ENCODE measurements at regions not wholly inside any gene's neighbourhood (a gene's known extent, or its start where the extent isn't known, plus 50 kb on each side); places are given as distances from the start of the nearest gene placed in this dataset.

DNA sequence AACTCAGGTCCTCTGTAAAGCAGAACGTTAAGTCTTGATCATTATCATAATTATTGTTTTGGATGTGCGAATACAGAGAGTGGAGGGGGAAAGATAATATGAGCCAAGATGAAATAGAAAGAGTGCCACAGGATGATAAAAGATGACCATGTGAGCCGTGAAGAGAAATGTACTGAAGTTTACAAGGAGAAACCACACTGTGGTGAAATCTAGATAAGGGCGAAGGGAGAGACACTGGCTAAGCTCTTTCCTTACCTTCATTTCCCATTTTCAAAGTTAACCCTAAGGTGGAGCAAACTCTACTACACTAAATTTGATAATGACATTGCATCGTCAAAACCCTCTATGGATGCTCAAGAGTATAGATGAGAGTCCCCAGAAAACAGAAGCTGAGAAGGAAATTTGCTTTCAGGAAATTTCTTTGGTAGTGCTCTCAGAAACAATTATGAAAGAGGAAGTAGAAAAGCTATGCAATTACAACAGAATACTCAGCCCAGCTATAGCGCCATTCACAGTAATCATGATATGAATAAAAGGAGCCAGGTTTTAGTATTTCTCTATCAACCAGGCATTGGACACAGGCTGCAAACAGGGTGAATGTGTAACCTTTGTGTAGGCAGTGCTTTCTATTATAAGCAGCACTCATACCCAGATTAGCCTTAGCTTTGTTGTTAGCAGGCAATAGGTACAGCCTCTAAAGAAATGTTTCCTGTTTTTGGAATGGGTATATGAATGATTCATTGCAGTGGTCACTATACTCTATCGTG is 1080.7 kb downstream of the GRIK2 start:
- no peak for DNase-seq

DNA sequence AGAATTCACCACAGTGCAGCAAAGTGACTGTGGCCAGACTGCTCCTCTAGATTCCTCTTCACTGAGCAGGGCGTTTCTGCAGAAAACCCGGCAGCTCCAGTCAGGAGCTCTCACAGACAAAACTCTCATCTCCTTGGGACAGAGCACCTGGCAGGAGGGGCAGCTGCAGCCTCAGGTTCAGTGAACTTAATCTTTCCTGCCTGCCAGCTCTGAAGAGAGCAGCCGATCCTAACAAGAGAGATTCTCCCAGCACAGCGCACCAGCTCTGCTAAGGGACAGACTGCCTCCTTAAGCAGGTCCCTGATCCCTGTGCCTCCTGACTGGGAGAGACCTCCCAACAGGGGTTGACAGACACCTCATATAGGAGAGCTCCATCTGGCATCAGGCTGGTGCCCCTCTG is 1065.5 kb downstream of the GRIK2 start:
- DNase-seq, result no peak

DNA sequence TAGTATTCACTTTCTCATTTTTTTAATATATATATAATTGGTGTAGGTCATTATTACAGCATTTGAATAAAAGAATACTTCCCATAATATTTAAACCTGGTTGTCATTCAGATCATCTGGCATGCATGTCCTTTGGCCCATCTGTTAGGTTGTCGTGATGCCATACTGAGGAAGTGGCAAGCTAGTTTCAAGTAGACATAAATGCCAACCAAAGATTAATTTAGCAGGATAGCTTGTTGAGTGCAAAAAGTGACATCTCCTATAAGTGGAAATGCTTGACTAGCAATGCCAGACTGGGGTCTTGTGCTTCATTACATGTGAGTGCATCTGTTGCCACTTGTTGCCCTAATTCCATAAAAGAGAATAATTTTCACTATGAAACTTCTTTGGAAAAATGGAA is 1044.7 kb downstream of the GRIK2 start:
- no peak for DNase-seq

DNA sequence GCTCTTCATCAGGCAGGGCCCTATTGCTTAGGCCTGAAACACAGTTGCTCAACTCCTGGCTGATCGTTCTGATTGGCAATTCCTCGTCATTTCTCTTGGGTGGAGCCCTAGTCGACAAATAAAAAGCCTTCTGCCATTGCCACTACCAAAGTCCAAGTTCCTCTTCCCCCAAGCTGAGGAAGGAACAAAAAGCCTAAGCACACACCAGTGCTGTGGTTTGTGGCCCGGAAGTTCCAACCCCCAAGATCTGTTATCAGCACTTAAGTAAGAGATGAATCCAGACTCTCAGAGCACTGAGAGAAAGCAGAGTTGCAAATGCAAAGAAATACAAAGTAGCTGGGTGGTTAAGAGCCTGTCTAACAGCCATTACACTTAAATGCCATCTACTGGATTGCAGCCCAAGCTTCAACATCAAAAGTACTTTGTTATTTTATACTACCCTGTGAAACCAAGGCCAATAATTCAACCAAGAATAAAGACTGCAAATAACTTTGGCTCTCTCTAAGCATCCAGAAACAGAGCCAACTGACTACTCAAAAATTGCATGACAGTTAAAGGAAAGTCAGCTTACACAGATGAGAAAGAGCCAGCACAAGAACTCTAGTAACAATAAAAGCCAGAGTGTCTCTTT is 1024.0 kb downstream of the GRIK2 start:
- no peak for DNase-seq

DNA sequence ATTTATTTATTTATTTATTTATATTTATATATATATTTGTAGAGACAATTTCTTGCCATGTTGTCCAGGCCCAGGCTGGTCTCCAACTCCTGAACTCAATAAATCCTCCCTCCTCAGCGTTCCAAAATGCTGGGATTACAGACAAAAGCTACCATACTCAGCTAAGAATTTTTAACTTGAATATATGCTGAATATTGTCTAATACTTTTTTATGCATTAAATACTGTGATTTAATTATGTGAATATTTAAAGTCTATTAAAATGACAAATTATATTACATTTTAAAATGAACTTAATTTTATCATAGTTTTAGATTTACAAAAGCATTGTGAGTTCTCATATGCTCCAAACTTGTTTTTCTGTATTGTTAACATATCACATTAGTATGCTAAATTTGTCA is 1022.4 kb downstream of the GRIK2 start:
- no peak for DNase-seq

DNA sequence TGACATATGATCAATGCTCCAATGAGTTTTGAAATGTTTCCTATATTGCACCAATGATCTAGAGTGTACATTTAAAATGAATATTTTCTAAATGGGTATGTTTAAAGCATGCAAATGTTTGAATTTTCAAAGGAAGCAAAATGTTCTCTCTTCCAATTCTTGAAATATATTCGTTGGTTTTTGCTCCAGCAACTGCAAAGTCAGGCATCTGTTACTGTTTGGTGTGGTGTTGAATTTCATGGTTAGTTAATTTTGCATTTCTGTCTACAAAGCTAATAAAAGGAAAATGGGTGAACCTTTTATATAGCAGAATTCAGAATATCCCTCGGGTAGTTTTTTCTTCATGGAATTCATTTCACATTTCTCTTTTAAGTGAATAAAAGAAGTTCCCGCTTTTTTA is 1018.3 kb downstream of the GRIK2 start:
- DNase-seq, result no peak

DNA sequence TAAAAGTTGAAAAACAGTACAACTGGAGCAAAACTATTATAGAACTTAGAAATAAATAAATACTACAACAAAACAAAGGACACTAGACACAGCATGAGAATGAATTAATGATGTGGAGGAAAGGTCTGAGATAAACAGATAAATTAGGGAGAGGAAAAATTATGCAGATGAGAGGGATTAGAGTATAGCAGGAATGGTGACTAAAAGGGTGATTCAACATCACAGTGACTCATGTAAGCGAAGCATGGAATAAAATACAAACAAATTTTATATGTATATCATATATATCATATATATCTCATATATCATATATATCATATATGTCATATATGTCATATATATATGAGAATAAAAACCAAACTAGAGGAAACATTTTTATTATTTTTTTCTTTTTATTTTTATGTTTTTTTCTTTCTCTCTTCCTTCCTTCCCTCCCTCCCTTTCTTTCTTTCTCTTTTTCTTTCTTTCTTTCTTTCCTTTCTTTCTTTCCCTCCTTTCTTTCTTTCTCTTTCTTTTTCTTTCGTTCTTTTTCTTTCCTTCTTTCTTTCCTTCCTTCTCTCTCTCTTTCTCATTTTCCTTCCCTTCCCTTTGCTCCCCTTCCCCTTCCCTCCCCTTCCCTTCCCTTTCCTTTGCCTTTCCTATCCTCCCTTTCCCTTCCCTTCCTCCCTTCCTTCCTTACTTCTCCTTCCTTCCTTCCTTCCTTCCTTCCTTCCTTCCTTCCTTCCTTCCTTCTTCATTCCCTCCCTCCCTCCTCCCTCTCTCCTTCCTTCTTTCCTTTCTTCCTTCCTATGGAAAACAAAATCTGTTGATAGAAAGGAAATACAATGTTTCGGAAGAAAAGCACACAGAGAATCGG is 1014.6 kb downstream of the GRIK2 start:
- DNase-seq, result no peak

DNA sequence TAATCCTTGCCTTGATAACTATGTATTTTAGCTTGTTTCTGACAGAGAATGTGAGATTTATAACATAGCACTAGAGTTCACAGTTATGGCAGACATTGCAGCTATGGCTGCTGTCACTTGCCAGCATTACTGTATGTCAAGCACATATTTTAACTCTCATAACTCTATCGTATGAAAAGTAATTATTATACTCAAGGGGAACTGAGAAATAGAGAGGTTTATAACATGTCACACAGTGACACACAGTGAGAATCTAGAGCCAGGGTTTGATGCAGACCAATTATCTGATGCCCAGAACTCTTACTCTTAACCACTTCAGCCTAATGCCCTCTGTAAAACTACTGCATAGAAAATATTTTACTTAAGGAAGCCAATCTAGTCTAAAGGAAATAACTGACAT is 1012.4 kb downstream of the GRIK2 start:
- no peak for DNase-seq

DNA sequence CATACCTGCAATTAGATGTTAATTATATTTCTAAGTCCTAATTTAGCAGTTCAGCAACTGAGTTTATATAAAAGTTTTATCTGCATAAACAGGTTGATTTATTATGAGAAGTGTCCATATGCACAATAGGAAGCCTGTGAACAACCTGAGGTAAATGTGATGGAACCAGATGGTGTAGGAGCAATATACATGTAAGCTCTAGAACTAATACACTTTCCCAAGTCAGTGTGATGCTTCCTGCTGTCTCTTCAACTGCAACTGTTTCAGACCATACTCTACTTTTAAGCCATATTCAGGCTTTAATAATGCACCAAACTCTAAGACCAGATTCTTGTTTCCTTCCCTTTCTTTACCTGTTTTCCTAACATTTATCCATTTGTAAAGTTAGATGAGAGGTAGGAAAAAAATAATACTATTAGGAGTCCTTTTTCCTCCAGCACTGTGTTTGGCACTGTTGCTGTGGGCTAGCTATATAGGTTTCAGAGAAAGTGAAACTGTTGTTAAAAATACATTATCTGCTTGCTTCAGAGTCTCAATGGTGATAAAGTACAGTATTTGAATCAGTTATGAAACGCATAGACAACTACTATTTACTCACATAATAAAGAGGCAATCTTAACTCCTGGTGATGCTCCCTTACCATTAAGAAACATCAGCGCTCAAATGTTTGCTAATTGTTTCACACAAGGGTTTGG is 1009.3 kb downstream of the GRIK2 start:
- no peak for DNase-seq

DNA sequence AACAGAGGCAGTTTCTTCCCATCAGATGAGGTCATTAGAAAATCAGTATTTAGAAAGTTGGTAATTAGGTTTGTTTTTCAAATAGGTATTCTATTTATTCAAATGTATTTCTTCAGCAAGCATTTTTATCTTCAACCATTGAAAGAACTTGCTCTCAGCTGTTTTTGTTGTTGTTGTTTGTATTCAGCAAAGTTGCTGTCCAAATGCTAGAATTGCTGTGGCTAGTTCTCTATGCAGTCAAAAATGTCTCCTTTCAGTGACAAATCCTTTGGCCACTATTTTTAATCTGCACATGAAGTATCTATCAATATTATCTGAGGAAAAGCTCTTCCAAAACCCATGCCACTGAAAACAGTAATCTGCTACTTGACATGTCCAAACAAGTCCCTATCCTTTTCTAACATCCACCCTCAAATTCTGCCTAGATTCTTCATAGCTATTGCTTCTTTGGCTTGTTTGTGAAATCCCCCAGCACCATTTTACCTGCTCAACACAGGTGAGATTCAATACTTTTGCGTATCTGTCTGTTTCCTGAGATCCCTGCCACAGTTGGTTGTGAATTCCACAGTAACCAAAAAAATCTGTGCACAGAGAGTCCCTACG is 1005.4 kb downstream of the GRIK2 start:
- DNase-seq, result no peak

DNA sequence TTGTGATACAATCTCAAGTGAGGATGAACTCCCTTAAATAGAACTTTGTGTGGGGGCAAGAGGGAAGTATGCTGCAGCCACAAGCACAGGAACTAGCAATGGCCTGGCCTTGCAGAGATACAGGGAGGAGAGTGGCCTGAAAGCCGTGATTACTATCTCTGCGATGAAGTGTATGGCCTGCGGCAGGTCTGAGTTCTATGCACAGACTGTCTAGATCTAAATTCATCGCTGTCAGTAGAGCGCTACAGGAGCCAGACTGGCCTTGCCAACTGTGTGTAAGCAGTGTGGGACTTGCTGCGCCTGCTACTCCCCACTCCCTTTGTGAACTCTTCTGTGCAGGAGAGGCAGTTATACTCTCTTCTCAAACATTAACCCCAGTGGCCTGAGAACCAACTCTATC is 997.0 kb downstream of the GRIK2 start:
- no peak for DNase-seq

DNA sequence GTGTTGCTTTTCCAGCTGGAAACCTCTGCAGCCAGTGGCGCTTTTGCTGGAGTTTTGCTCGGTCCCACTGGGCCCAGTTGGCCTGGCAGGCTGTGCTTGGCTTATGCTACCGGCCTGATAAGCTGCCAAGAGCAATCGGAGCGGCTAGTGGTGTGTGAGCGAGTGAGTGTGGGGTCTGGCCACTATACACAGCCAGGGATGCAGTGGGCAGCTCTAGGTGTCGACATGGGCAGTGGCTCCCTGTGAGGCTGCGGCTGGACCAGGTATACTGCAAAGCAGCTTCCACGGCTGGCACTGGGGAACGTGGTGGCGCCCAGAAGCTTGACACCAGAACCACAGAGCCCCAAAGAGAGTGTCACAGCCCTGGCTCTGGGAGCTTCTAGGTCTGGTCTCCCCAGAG is 996.5 kb downstream of the GRIK2 start:
- no peak for DNase-seq

DNA sequence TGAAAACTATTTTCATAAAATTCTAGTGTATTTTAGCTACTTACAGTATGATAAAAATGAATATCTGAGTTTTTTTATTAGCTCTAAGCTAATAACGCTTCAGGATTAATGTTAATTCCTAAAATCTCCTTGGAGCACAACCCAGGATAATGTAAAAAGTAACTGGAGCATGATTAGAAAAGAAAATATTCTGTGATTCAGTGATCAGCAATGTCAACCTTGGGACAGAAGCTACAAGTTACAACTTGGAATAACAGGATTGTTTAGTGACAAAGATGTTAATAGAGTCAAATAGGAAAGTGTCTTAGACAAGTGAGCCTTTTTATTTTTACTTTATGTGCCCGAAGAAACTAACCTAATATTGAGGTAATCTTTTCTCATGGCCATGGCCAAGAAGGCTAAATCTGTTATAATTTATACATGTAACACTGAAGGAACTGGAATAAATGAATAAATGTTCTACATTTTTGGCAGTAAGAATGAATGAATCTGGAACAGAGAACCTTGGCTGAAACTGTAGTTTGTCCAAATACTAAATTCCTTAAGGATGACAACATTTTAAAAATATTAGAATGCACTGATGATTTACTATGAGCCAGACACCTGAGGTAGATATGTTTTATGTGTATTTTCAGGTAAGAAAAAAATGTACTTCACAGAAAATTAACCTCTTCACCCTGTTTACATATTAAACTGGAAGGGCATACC is 994.0 kb downstream of the GRIK2 start:
- DNase-seq, result no peak

DNA sequence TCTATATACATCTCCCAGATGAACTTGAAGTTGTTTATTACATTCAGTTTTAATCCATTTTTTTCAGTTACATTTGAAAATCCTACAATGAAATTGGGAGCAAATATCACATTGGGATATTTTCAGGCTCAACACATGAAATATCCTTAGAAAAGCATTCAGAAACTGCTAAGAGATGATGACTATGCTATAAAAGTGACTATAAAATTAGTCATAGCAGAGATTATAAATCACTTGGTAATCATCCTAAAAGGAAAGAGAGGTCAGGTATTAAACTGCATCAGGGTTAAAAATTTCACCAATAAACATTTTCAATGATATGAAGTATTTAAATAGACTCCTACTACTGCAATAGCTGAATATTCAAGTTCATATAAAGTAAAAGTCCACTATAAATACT is 987.7 kb downstream of the GRIK2 start:
- DNase-seq, result no peak

DNA sequence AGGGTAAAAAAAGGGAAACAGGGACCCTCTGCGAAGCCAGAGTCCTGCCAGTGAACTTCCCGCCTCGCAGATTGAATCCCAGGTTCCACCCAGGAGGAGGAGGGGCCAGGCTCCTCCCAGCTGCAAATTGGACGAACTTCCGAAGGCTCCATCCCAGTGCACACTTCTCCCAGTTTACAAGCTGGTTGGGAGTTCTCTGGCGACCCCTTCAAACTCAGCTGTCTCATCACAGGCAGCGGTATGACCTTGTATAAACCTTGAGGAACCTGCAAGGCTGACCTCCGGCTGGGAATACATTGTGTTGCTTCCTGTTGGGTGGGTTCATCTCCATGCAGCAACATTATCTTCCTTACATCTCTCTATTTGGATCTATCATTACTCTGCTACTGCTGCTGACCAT is 962.7 kb downstream of the GRIK2 start:
- no peak for DNase-seq

DNA sequence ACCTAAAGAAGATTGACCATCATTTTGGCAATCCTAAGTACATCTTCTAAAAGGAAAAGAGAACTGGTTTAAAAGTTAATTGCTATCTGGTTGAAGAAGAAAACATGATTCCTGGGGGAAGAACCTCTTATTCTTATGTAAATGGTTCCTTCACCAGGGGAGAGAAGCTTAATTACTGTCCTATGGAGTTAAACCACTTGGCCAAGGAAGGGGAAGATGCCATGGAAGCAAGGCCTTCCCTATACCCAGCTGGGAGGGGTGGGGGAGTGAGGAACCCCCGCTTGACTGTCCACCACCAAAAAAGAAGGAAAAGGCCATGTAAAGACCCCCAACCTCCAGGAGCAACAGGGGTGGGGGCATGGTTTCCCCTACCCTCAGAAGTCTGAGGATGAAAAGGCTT is 962.1 kb downstream of the GRIK2 start:
- no peak for DNase-seq

DNA sequence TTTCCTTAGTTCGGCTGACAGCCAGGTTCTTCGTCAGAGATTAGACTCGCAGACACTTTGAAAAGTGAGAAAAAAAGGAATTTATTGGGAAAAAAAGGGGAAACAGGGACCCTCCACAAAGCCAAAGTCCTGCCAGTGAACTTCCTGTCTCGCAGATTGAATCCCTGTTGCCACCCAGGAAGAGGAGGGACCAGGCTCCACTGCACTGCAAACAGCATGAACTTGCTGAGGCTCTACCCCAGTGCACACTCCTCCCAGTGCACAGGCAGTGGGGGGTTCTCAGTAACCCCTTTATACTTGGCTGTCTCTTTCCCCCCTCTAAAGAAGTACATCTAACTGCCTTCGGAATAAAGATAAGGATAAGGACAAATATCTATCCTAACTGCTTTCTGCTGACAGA is 959.0 kb downstream of the GRIK2 start:
- no peak for DNase-seq

DNA sequence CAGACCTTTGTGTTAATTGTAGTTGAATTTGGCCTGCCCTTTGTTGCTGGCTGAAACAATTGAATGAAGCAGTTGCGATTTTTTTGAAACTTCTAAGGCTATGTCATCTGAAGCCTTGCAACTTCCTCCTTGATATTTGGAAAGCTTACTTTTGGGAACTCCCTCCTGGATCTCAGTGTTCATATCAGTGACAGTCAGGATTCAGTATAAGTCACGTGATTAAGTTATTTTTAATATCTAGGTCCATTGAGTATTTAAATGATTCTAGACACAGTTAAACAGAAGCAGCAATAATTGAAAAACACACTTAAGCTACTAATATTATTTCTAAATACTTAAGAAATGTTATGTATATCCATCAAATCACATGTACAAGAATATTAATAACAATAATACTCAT is 951.3 kb downstream of the GRIK2 start:
- DNase-seq, result no peak

DNA sequence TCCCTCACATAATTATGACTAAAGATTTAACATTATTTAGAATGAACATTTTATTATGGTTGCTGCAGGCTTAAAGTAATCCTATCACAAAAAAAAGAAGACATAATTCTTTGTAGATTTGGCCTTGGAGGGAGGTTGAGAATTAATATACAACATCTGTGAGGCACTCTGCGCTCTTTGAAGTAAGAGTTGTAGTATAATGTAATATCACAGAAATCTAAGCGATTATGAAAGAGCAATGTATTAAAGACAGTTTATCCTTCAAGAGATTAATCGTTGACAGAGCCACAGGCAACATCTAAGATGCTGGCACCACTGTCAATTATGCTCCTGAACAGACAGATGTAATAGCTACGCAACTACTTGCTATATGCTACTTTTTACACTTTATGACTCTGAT is 946.8 kb downstream of the GRIK2 start:
- DNase-seq, result no peak

DNA sequence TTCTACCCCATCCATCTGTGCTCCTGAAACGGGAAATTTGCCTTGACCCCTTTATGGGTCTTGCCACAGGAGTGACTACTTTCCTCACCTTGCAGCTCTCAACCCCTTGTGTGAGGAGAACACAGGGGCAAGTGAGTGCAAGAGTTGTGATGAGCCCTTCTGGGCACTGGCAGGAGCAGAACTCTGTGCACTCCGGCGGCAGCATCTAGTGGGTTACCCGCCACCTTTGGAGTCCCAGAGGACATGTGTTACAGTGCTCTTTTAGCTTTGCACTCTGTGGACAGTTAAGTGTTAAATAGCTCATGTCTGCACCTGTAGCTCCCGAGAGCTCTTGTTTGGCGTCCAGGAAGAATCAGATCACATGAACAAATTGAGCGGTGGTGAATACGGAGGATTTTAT is 940.2 kb downstream of the GRIK2 start:
- DNase-seq, result no peak

DNA sequence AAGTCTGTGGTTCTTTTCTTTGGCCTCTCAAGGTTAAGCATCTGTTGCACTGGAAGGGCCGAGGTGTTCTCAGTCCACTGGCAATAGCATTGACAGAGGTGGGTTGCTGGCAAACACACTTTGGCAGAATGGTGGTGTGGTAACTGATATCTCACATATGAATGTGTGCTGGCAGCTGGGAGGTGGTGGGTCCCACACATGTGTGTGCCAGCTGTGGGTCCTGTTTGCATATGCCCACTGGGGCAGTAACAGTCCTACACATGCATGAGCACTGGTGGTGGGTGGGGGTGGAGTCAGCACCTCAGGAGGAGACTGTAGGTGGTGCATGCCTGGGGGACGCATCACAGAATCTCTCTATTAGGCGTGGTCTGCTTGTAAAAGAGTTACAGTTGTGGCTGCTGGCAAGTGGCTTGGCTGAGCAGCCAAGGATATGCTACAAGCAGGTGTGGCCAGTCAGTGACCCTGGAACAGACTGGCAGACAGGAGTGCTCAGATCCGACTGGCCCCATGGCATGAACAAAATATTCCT is 934.3 kb downstream of the GRIK2 start:
- DNase-seq, result no peak

DNA sequence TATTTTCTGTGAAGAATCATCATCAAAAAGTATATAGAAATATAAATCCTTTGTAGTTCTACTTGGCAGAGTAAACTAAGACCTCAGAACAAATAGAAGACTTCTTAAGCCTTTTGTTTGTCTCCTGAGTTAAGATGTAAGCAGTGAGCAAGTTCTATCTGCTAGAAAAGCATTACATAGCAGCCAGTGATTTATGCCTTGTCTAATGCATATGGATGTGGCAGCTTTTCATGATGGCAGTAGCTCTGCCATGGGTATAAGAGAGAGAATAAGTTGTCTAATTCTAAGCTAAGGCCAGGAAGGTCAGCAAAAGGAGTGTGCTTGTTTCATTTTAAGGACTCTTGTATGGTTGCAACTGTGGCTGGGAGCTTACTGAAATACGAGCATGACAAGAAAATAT is 920.2 kb downstream of the GRIK2 start:
- DNase-seq, result no peak

Data from NCI-H510A treated with DMSO at 0.1 percent for 48 hours (cell line).